OCI-LY1 (cell line): ENCODE measurements at regions not wholly inside any gene's neighbourhood (a gene's known extent, or its start where the extent isn't known, plus 50 kb on each side); places are given as distances from the start of the nearest gene placed in this dataset.

Experiments
- EZH2 ChIP-seq: fragments of 200-600 bp; sonication (generic), shearing (Covaris generic); IDR thresholded peaks from 2 replicates; pipeline ENCODE4 v1.8.0; 2017; ENCODE audit warnings: borderline replicate concordance, mixed run types, mild to moderate bottlenecking, antibody characterized with exemption, low read length, moderate library complexity, mixed read lengths
- TF ChIP-seq, protein P1 (sequence below): fragments of 200-600 bp; sonication (generic), shearing (Covaris generic); IDR thresholded peaks from 2 replicates; pipeline ENCODE4 v1.5.1; 2017; ENCODE audit warnings: mild to moderate bottlenecking, antibody characterized with exemption, low read length, moderate library complexity, mixed read lengths

DNA sequence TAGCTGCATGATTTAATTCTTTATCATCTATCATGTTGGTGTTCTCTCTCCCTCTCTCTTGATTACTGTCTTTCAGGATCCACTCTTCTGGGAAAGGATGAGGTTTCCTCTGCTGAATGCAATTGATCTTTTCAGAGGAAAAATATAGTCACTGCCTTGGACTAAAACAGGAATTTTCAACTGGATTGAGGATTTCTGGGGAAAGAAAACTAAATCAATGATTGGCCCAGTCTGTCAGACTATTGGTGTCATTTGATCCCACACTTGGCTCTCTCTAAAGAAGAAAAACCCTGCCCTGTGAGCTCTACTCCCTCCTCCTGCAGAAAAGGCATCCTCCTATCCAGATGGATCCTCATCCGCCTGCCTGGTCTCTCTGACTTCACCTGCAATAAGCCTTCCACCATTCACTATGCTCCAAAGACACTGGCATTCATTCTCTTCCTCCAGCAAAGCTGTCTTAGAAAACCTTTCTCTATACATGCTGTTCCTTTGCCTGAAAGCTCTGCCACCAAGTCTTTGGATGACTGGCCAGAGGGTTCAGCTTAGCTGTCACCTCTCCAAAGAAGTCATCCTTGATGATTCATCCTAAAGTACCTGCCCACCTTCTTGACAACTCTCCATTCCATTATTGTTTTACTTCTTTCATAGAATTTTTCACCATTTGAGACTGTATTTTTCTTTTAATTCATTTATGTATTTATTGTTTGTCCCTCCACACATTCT, 127.7 kb upstream of the CAND1 start:
- TF ChIP-seq, protein P1, sequence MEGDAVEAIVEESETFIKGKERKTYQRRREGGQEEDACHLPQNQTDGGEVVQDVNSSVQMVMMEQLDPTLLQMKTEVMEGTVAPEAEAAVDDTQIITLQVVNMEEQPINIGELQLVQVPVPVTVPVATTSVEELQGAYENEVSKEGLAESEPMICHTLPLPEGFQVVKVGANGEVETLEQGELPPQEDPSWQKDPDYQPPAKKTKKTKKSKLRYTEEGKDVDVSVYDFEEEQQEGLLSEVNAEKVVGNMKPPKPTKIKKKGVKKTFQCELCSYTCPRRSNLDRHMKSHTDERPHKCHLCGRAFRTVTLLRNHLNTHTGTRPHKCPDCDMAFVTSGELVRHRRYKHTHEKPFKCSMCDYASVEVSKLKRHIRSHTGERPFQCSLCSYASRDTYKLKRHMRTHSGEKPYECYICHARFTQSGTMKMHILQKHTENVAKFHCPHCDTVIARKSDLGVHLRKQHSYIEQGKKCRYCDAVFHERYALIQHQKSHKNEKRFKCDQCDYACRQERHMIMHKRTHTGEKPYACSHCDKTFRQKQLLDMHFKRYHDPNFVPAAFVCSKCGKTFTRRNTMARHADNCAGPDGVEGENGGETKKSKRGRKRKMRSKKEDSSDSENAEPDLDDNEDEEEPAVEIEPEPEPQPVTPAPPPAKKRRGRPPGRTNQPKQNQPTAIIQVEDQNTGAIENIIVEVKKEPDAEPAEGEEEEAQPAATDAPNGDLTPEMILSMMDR = no peak
- no peak for TF ChIP-seq EZH2
